Subcutaneous abdominal adipose tissue (tissue), 5 donors: ENCODE measurements at regions not wholly inside any gene's neighbourhood (a gene's known extent, or its start where the extent isn't known, plus 50 kb on each side); places are given as distances from the start of the nearest gene placed in this dataset.
"Not testable (repeated sequence)": the region's sequence is repeated elsewhere in the genome, so short reads cannot be mapped to it uniquely, and the experiment has no call there.

Experiments used
- H3K27ac ChIP-seq: one replicate; pipeline ENCODE4 v1.7.0; 2013; ENCODE audit warnings: low read depth, mild to moderate bottlenecking, inconsistent platforms, low read length, moderate library complexity
- H3K27me3 ChIP-seq, 5 donors: one replicate each; pipeline ENCODE4 v1.7.0; 2013; ENCODE audit warnings: low read length in 5 of 5, inconsistent platforms in 1 of 5; ENCODE audit not compliant: control insufficient read depth in 5 of 5, insufficient read depth in 4 of 5
- H3K36me3 ChIP-seq, 5 donors: one replicate each; pipeline ENCODE4 v1.7.0; 2013; ENCODE audit warnings: low read length in 5 of 5; ENCODE audit not compliant: control insufficient read depth in 5 of 5, insufficient read depth in 5 of 5
- H3K4me1 ChIP-seq, 5 donors: one replicate each; pipeline ENCODE4 v1.7.0; 2013; ENCODE audit warnings: low read length in 5 of 5, mild to moderate bottlenecking in 3 of 5, moderate library complexity in 1 of 5; ENCODE audit not compliant: control insufficient read depth in 5 of 5, insufficient read depth in 5 of 5
- H3K4me3 ChIP-seq, 5 donors: one replicate each; pipeline ENCODE4 v1.7.0; 2013; ENCODE audit warnings: low read length in 5 of 5, low read depth in 1 of 5
- H3K9ac ChIP-seq, 5 donors: one replicate each; pipeline ENCODE4 v1.7.0; 2013; ENCODE audit warnings: low read length in 5 of 5, mild to moderate bottlenecking in 4 of 5, moderate library complexity in 3 of 5
- H3K9me3 ChIP-seq, 5 donors: one replicate each; pipeline ENCODE4 v1.7.0; 2013; ENCODE audit warnings: low read length in 5 of 5; ENCODE audit not compliant: control insufficient read depth in 5 of 5
- donor health status: healthy.
- donor health status: healthy.
- donor health status: healthy.
- donor health status: healthy.
- donor health status: healthy.

GRCh38 chr1:245067257-245067656 lies 87.5 kb upstream of the KIF26B start:
- H3K4me3 ChIP-seq = no peak overlapping the region
- peaks cover 0 to 2% (median 0%) of the 10 kb centered on the region in 5 donors for H3K36me3 ChIP-seq
- H3K4me1 ChIP-seq = no peaks in the 10 kb centered on the region
- H3K27ac ChIP-seq = no peak overlapping the region
- no peaks in the 10 kb centered on the region for H3K9me3 ChIP-seq
- no peak overlapping the region for H3K9ac ChIP-seq
- no peaks in the 10 kb centered on the region for H3K27me3 ChIP-seq

DNA sequence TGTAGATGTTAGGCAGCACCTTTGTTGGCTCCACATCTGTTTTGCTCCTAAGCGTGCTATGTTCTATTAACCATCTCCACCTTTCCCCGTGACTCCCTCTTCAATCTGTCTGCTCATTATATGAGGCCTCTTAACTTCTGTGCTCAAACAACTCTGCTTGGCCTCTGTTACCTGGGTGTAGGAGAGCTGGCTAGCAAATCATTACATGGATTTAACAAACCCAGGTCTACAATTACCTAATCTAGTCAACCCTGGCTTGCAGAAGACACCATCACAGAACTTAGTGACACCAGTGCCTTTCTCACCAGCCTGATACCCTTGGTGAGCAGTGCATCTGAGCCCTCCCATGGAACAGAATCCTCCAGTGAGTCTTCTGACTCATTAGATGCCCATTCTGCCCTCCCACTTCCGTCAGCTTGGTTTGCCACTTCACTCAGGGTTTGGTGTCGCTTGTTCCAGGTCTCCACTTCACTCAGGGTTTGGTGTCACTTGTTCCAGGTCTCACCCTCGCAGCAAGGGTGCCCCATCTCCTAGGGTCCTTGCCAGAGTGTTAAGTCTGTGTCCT lies 92.0 kb upstream of the KIF26B start:
- H3K9me3 ChIP-seq = no peaks in the 10 kb centered on the region
- peaks cover 0 to 12% (median 8%) of the 10 kb centered on the region in 5 donors for H3K4me1 ChIP-seq
- no peak overlapping the region for H3K4me3 ChIP-seq
- H3K36me3 ChIP-seq = peaks cover 0 to 2% (median 0%) of the 10 kb centered on the region in 5 donors
- no peaks in the 10 kb centered on the region for H3K27me3 ChIP-seq
- no peak overlapping the region for H3K27ac ChIP-seq
- H3K9ac ChIP-seq = no peak overlapping the region

DNA sequence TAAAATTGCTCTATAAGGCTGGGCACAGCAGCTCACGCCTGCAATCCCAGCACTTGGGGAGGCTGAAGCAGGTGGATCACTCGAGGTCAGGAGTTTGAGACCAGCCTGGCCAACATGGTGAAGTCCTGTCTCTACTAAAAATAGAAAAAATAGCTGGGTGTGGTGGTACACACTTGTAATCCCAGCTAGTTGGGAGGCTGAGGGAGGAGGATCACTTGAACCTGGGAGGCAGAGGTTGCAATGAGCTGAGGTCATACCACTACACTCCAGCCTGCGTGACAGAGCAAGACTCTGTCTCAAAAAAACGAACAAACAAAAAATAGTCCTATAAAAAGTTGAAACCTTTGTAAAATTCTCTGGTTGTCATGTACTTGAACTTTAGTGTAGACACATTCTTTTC lies 93.0 kb upstream of the KIF26B start:
- H3K4me3 ChIP-seq, H3K36me3 ChIP-seq, H3K27me3 ChIP-seq, H3K9ac ChIP-seq, H3K9me3 ChIP-seq, H3K27ac ChIP-seq: not testable (repeated sequence)
- H3K4me1 ChIP-seq = peaks cover 0 to 12% (median 8%) of the 10 kb centered on the region in 5 donors

GRCh38 chr1:245060684-245061374 lies 94.0 kb upstream of the KIF26B start:
- Histone ChIP-seq H3K4me1 (peaks cover 0 to 12% (median 8%) of the 10 kb centered on the region in 5 donors), H3K9ac (no peak overlapping the region), H3K36me3 (peaks cover 0 to 2% (median 0%) of the 10 kb centered on the region in 5 donors), H3K27ac (no peak overlapping the region), H3K27me3 (no peaks in the 10 kb centered on the region), H3K9me3 (no peaks in the 10 kb centered on the region), H3K4me3 (no peak overlapping the region)

DNA sequence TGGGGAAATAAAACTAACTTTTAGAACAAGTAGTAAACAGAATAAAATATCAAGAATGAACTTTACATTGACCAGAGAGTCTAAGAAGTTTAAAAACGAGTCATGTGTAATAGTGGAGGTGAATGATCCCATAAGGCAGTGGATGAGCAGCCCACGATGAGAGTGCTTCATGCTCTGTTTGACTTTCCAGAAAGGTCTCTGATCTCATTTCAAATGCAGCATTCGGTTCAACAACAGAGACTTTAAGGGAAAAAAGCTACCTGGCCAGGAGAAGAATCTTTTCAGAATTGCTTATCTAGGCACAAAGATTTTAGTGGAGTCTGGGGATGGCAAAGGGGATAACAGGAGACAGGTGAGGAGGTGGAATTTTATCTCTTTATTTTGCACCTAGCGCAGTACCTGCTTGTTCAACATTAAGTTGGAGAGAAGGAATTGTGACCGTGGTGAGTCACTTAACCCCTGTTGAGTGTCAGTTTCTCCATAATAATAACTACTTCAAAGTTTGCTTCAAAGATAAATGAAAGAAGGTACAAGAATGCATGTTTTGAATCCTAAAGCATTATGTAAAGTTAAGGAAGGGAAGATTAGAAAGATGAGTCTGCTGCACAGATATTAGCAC lies 94.9 kb upstream of the KIF26B start:
- Histone ChIP-seq H3K9ac (no peak overlapping the region), H3K27ac (no peak overlapping the region), H3K4me3 (no peak overlapping the region)

DNA sequence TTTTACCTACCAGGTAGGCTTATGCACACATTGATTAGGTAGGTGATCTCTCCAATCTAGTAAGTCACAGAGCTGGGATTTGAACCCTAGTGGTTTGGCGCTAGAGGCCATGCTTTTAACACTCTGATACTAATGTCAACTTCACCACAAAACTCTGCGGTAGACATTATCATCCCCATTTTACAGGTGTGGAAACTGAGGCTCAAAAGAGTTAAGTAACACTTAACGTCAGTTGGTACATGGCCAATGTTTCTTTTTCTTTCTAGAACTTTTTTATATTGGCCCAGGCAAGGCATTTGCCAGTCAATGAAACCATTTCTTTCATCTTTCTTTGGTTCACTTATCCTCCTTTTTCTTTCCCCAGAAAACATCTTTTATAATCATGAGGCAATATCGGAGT lies 95.9 kb upstream of the KIF26B start:
- Histone ChIP-seq H3K4me3 (no peak overlapping the region), H3K9me3 (no peaks in the 10 kb centered on the region), H3K27ac (no peak overlapping the region), H3K4me1 (peaks cover 0 to 12% (median 8%) of the 10 kb centered on the region in 5 donors), H3K9ac (no peak overlapping the region), H3K27me3 (no peaks in the 10 kb centered on the region), H3K36me3 (peaks cover 0 to 3% (median 0%) of the 10 kb centered on the region in 5 donors)

More for the DNA sequence above, 94.9 kb upstream of the KIF26B start:
- no peaks in the 10 kb centered on the region for H3K27me3 ChIP-seq
- peaks cover 0 to 12% (median 8%) of the 10 kb centered on the region in 5 donors for H3K4me1 ChIP-seq
- H3K36me3 ChIP-seq = peaks cover 0 to 2% (median 0%) of the 10 kb centered on the region in 5 donors
- no peaks in the 10 kb centered on the region for H3K9me3 ChIP-seq

GRCh38 chr1:245058436-245058835 lies 96.3 kb upstream of the KIF26B start:
- no peaks in the 10 kb centered on the region for H3K9me3 ChIP-seq
- no peak overlapping the region for H3K9ac ChIP-seq
- H3K36me3 ChIP-seq = peaks cover 0 to 3% (median 0%) of the 10 kb centered on the region in 5 donors
- no peaks in the 10 kb centered on the region for H3K27me3 ChIP-seq
- H3K27ac ChIP-seq = no peak overlapping the region
- no peak overlapping the region for H3K4me3 ChIP-seq
- H3K4me1 ChIP-seq = peaks cover 0 to 12% (median 8%) of the 10 kb centered on the region in 5 donors

DNA sequence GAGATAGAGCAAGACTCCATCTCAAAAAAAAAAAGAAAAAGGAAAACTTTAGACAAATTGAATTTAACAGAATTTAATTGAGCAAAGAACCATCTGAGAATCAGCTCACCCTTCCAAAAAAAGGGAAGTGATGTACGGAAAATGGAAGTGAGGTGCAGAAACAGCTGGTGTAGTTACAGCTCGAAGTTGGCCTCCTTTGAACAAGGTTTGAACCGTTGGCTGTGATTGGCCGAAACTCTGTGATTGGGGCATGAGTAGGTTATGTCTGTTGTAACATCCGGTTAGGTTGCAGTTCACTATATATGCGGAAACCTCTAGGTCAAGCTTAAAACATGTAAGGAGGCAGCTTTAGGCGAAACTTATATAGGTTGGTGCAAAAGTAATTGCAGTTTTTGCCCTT lies 97.9 kb upstream of the KIF26B start:
- Histone ChIP-seq H3K27ac (no peak overlapping the region), H3K27me3 (no peaks in the 10 kb centered on the region), H3K9ac (no peak overlapping the region), H3K36me3 (peaks cover 0 to 3% (median 0%) of the 10 kb centered on the region in 5 donors), H3K4me1 (peaks cover under 1 to 12% (median 8%) of the 10 kb centered on the region in 5 donors), H3K9me3 (no peaks in the 10 kb centered on the region), H3K4me3 (no peak overlapping the region)

GRCh38 chr1:245056296-245056695 lies 98.5 kb upstream of the KIF26B start:
- not testable (repeated sequence) for H3K27me3 ChIP-seq, H3K9ac ChIP-seq, H3K27ac ChIP-seq, H3K9me3 ChIP-seq, H3K36me3 ChIP-seq, H3K4me3 ChIP-seq
- H3K4me1 ChIP-seq = peaks cover 2 to 12% (median 8%) of the 10 kb centered on the region in 5 donors

DNA sequence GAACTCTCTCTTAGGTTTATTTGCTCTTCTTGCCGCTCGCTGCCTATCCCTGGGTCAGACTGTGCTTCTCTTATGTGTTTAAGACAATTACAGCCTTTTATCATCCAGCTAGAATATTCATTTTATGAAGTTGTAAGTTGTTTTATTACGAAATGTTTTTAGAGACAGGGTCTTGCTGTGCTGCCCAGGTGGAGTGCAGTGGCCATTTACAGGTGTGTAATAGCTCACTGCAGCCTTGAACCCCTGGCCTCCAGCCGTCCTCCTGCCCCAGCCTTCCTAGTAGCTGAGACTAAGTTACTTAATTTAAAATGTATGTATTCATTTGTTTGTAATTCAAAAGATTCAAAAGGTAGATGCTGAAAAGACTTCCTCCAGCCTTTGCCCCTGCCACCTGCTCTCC lies 99.0 kb upstream of the KIF26B start:
- Histone ChIP-seq H3K4me1 (peaks cover 2 to 9% (median 6%) of the 10 kb centered on the region in 5 donors), H3K27ac (no peak overlapping the region), H3K27me3 (no peaks in the 10 kb centered on the region), H3K9me3 (no peaks in the 10 kb centered on the region), H3K36me3 (peaks cover 0 to 3% (median 0%) of the 10 kb centered on the region in 5 donors), H3K9ac (no peak overlapping the region), H3K4me3 (no peak overlapping the region)
